Fibroblast of skin of abdomen (primary cell): ENCODE measurements at regions not wholly inside any gene's neighbourhood (a gene's known extent, or its start where the extent isn't known, plus 50 kb on each side); places are given as distances from the start of the nearest gene placed in this dataset.
A peak's percentile ranks its signal among the peaks of the same experiment; 100 is the strongest.
"Not testable (repeated sequence)": the region's sequence is repeated elsewhere in the genome, so short reads cannot be mapped to it uniquely, and the experiment has no call there.

ENCODE experiments used
- DNase-seq: peaks from one replicate; pipeline ENCODE4 v3.0.0-alpha.2; 2013

DNA sequence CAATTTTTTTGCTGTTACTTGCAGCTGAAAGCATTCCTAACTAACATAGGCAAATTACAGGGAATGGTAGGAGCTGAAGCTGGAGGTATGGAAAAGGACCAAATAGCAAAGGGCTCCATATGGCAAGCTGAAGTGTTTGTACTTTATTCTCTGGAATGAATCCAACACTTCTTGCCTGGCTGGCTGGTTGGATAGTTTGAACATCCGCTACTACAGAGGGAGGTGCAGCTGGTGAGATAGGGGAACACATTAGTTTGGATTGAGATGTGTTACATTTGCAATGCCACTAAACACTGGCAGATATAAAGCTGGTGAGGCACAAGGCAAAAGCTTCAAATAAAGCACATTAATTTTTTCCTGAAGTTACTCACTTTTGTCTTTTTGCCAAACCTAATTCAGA is 291.5 kb downstream of the SP3 start:
- DNase-seq: no peak

- no peak for DNase-seq
Measured at GRCh38 chr2:173676647-173677046, 288.5 kb downstream of the SP3 start.

DNA sequence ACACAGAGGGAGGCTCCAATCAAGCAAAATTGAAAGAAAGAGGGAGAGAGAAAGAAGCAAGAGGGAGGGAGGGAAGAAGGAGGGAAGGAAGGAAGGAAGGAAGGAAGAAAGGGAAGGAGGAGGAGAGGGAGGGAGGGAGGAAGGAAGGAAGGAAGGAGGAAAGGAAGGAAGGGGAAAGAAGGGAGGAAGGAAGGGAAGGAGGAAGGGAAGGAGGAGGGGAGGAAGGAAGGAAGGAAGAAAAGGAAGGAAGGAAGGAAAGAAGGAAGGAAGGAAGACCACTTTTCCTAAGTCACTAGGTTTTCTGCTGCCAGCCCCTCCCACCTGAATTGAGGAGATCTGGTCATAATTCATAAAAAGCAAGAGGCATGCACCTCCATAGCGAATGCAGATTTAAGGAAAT is 287.0 kb downstream of the SP3 start:
- no peak for DNase-seq

DNA sequence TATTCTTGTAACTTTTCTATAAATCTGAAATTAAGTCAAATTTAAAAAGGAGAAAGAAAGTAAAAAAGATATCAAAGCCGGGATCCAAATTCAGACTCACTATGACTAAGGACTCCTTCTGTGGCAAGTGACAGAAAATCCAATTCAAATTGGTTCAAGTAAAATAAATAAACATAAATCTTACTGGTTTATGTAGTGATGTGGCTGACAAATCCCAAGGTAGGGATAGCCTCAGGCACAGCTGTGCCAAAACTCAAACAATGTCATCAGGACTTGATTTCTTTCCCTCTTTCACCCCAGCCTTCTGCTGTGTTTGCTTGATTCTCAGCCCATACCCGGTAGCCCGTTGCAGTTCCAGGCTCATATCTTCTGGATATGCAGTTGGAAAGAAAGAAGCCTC is 284.6 kb downstream of the SP3 start:
- no peak for DNase-seq

DNA sequence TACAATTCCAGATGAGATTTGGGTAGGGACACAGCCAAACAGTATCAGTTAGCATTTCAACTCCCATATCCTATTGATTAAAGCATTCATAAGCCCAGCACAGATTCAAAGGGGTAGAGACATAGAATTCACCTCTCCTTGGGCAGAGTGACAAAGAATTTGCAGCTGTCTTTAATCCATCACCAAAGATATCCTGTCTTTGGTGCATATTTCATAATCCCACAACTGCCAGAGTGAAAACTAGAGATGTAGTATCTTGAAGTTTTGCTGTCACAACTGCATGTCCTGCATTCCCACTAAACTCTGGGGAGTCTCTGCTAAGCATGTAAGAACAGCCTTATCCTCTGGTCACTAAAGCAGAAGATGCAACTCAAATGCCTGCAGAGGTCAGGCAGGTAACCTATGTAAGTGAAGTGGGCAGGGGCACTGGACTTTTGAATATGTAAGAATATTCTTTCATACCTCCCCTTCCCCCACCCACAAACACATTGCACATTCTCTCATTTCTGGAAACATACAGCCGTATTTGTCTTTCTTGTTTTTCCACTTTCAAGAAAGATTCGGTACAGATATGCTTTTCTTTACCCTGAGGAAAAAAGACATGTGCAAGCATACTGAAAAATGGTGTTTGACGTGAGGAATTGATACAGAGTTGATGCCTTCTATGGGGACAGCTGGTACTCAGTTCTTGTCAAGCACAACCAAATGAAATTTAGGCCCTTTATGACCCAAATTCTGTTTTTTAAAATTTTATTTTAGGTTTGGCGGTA is 283.1 kb downstream of the SP3 start:
- no peak for DNase-seq

DNA sequence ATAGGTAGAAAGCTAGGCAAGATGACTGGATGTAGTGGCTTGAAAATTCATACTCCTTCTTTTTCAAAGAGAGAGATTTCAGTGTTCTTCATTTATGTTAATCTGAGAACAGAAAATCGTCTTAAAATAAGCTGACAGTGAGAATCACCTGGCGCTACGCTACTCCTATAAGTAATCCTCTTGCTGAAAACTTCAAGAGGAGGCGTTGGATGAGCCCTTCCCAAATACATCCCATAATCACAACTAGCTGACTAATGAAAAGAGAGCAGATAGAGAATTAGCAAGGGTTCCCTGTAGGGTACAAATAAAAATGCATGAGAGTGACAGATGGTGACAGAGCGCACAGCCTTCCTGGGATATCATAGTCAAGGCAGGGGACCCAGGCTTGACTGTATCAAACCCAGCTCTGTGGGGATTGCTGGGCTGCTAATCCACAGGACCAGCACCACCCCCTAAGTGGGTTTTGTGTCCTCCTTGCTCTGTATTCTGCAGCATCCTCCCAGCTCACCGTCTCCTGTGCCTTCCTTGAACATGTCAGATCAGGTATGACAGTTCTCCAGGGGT is 280.2 kb downstream of the SP3 start:
- DNase-seq: no peak

DNA sequence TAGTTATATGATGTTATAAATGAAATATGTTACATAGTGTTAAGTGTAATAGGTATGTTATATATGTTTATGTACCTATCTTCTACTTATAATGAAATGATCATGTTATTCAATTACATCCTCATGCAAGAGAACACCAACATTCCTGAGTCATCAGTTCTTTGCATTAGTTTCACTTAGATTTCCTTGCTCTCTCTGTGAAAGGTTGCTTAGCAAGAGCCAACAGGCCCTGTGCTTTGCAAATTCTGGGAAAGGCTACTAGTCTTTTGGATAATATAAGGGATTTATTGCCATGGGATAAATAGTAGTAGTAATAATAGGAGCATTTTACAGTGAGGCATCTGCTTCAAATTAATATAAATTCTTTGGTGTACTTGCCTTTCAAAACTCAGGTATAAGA is 274.8 kb downstream of the SP3 start:
- DNase-seq: no peak

DNA sequence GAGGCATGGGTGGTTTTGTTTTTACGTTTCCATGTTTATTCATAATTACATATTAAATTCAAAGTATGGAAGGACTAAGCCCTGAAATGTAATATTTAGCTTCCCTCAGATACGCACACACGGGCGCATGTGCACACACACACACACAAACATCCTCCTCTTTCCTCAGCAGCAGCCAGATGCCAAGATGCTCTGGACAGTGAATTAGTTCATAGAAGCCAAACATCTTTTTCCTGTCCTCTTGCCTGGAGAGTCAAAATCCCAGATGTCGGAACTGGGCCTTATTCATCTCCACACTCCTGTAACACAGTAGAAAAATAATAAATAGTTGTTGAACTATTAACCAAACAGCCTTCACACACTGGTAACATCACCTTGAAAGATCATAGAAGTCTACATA is 273.1 kb downstream of the SP3 start:
- DNase-seq: no peak

GRCh38 chr2:173693044-173693589 is 272.1 kb downstream of the SP3 start:
- DNase-seq: no peak

DNA sequence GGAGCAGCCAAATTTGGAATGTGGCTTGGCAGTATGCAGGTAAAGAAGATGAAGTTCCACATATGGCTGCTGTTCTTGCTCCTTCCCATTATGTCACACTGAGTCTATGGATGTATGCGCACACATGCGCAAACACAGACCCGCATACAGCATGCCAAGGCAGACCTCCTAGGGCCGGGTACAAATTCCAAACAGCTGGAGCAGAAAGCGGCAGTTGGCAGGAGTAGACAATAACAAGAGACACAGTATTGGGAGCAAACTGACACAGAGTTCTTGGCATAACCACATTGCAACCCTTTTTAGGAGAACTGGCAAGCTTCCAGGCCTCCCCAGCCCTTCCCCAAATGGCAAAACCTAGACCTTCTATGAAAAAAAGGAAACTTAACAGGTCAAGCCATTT is 268.9 kb downstream of the SP3 start:
- DNase-seq: no peak

DNA sequence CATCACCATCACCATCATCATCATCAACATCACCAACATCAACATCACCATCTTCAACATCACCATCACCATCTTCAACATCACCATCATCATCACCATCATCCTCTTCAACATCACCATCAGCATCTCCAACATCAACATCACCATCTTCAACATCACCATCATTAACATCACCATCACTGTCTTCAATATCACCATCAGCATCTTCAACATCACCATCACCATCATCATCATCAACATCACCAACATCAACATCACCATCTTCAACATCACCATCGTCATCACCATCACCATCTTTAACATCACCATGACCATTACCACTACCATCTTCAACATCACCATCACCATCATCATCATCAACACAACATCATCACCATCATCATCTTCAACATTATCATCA is 267.2 kb downstream of the SP3 start:
- no peak for DNase-seq

- DNase-seq: no peak
Measured at GRCh38 chr2:173705656-173706055, 259.5 kb downstream of the SP3 start.

DNA sequence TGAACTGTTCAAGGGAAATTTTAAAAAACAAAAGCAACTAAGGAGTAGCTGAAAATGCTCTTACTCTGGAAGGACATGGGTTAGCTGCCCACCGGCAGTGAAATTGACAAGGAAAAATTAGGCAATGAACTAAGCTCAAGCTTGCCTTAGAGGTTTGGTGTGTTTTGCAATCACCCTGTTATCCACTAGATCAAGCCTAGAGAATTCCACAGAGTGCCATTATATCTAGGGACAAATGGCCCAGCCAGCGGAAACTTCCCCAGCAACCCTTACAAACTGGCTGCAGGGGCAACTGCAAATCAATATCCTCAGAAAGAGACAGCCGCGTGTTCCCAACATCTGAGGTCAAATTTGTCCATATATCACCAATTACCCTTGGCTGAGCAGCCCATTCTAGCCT is 258.2 kb downstream of the SP3 start:
- DNase-seq: no peak

DNA sequence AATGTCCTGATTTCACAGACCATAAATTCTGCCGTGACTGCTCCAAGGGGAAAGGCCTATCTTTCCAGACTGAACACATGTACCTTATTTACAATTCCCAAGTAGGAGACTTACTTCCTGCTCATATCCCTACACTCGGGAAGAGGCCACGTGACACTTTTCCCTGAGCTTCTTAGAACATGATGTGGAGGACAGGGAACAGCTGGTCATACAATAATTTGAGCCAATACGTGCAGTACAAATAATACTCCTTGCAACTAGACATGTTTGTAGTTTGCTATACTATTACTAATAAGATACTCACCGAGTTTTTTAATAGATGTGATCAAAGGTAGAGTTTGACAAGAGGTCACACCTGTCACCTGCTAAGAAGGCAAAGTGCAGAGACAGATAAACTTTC is 256.4 kb downstream of the SP3 start:
- DNase-seq: peak; percentile 2

- no peak for DNase-seq
Measured at GRCh38 chr2:173711816-173712215, 253.4 kb downstream of the SP3 start.

GRCh38 chr2:173713904-173714555 is 251.1 kb downstream of the SP3 start:
- no peak for DNase-seq

DNA sequence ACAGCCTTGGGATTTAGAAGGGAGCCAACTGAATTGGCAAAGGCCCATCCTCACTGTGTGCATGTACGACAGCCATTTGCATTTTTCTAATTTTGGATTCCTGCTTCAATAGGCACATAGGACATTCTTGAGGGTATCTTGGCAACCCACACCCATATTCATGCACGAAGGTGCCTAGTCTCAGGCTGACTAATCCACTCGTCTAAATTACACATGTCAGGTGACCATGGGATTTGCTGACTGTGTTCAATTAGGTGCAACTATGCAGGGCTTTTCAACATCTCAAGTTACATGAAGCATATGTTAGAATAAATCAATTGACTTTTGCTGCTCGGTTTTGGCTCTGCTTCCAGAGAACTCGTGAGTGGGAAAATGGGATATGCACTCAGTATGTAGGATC is 249.7 kb downstream of the SP3 start:
- peak; percentile 70 for DNase-seq

GRCh38 chr2:173716458-173717052 is 248.6 kb downstream of the SP3 start:
- DNase-seq: peak; percentile 43

DNA sequence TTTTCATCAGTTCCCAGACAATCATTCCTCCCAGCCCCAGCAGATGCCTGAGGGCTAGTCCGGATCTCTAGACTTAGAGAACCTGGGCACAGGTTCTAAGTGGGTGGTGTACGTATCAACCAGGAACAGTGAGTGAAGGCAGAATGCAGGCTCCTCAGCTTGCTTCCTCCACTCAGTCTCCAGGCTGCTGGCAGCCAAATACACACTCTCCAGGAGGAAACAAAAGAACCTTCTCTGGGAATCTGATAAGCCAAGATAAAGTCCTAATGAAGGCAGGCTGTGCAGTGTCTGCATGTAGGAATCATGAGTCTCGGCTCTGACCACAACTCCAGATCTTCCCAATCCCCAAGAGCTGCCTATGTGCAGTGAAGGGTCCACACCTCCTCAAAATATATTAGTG is 245.7 kb downstream of the SP3 start:
- DNase-seq: no peak

DNA sequence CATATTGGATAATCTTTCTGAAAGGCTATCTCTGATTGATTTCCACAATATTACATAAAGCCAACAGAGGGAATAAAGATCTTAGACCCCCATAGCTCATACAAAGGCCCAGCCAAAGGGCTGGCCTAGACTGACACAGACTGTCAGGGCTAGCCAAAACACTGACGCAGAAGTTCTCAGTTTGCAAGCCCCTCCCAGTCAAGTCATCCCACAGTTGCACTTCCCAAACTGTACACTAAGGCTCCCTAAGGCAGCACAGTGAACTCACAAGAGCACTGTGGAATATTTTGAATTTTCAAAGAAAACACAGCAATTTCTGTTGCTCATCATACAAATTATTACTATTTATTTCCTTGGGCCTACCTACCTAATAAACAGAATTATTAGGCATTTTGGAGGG is 244.9 kb downstream of the SP3 start:
- DNase-seq: peak; percentile 37

DNA sequence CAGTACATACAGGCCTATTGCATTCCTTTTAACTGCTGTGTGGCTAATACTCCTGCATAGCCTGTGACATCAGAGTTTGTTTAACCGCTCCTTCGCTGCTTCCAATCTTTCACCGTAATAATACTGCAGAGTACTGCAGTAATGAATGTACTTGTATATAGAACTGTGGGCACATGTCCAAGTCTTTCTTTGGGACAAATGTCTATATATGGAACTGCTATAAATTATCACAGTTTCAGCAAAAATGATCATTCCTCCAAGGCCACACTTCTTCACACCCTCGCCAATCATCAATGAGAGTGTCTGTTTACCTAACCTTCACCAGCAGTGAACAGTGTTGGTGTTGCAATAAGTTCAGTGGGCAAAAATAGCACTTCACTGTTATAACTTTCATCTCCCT is 230.4 kb downstream of the SP3 start:
- DNase-seq: no peak

DNA sequence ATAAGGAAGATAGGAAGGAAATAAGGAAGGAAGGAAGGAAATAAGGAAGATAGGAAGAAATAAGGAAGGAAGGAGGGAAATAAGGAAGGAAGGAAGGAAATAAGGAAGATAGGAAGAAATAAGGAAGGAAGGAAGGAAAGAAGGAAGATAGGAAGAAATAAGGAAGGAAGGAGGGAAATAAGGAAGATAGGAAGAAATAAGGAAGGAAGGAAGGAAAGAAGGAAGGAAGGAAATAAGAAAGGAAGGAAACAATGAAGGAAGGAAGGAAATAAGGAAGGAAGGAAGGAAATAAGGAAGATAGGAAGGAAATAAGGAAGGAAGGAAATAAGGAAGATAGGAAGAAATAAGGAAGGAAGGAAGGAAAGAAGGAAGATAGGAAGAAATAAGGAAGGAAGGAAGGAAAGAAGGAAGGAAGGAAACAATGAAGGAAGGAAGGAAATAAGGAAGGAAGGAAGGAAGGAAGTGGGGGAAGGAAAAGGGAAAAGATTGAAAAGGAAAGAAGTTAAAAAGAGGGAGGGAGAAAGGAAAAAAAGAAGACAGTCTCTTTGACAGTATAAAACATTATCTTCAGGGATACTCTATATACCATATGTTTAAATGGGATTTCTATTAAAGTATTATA is 227.1 kb downstream of the SP3 start:
- DNase-seq: not testable (repeated sequence)

GRCh38 chr2:173739006-173739405 is 226.2 kb downstream of the SP3 start:
- DNase-seq: no peak
